Bronchial epithelial cell (primary cell): ENCODE measurements at regions not wholly inside any gene's neighbourhood (a gene's known extent, or its start where the extent isn't known, plus 50 kb on each side); places are given as distances from the start of the nearest gene placed in this dataset.
A peak's percentile ranks its signal among the peaks of the same experiment; 100 is the strongest.

Experiments used
- DNase-seq: peaks from one replicate; pipeline ENCODE4 v3.0.0-alpha.2; 2010; ENCODE audit warnings: low read depth
- FAIRE-seq: peaks from 2 replicates; lab custom pipeline; 2011; peaks lifted over from hg19 to GRCh38; lab: Jason Lieb, UNC
- H3K27me3 ChIP-seq: 2 replicates; pipeline ENCODE4 v1.5.1; 2011; ENCODE audit warnings: low read length; ENCODE audit not compliant: control insufficient read depth, insufficient read depth
- H3K36me3 ChIP-seq: 2 replicates; pipeline ENCODE4 v1.5.1; 2011; ENCODE audit warnings: low read length; ENCODE audit not compliant: control insufficient read depth, insufficient read depth
- H3K4me3 ChIP-seq: 2 replicates; pipeline ENCODE4 v1.5.1; 2011; ENCODE audit warnings: mild to moderate bottlenecking, low read depth, low read length, control low read depth
- TF ChIP-seq, protein P1 (sequence below): IDR thresholded peaks from 2 replicates; pipeline ENCODE4 v1.5.1; 2011; ENCODE audit warnings: mild to moderate bottlenecking, moderate library complexity, low read length, control low read depth, inconsistent platforms; ENCODE audit not compliant: insufficient read depth, severe bottlenecking

DNA sequence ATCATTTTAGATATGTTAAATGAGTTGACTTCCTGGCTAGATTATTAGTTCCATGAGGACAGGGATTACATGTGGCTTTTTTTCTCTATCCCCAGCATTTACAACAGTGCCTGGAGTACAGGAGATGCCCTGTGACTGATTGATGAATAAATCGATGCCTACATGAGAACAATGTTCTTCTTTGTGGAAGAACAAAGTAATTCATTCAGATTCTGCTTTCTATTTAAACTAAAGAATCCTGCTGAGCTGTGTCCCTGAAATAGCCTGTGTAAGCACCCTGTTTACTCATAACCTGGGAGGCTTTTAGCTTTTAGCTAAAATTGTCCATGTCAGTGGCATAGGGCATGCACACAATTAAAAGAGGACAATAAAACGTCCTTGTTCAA lies 125.1 kb upstream of the BTBD3 start:
- no peaks in the 10 kb centered on the region for H3K27me3 ChIP-seq
- no peaks in the 10 kb centered on the region for H3K36me3 ChIP-seq
- H3K4me3 ChIP-seq = no peak overlapping the region
- DNase-seq (no peak), FAIRE-seq (no peak)
- TF ChIP-seq, protein P1, sequence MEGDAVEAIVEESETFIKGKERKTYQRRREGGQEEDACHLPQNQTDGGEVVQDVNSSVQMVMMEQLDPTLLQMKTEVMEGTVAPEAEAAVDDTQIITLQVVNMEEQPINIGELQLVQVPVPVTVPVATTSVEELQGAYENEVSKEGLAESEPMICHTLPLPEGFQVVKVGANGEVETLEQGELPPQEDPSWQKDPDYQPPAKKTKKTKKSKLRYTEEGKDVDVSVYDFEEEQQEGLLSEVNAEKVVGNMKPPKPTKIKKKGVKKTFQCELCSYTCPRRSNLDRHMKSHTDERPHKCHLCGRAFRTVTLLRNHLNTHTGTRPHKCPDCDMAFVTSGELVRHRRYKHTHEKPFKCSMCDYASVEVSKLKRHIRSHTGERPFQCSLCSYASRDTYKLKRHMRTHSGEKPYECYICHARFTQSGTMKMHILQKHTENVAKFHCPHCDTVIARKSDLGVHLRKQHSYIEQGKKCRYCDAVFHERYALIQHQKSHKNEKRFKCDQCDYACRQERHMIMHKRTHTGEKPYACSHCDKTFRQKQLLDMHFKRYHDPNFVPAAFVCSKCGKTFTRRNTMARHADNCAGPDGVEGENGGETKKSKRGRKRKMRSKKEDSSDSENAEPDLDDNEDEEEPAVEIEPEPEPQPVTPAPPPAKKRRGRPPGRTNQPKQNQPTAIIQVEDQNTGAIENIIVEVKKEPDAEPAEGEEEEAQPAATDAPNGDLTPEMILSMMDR = no peak

- no peak overlapping the region for H3K4me3 ChIP-seq
- H3K36me3 ChIP-seq = no peaks in the 10 kb centered on the region
- DNase-seq (no peak), FAIRE-seq (no peak)
- TF ChIP-seq, protein P1 = no peak
- no peaks in the 10 kb centered on the region for H3K27me3 ChIP-seq
Measured at GRCh38 chr20:11794525-11794924, 123.2 kb upstream of the BTBD3 start.

GRCh38 chr20:11795071-11795615 lies 122.5 kb upstream of the BTBD3 start:
- Histone ChIP-seq H3K27me3 (no peaks in the 10 kb centered on the region), H3K36me3 (no peaks in the 10 kb centered on the region), H3K4me3 (no peak overlapping the region)
- TF ChIP-seq, protein P1 = no peak
- no peak for DNase-seq
- FAIRE-seq = no peak

GRCh38 chr20:11796026-11796425 lies 121.7 kb upstream of the BTBD3 start:
- H3K27me3 ChIP-seq = no peaks in the 10 kb centered on the region
- no peak for DNase-seq
- H3K4me3 ChIP-seq = no peak overlapping the region
- no peaks in the 10 kb centered on the region for H3K36me3 ChIP-seq
- no peak for FAIRE-seq
- TF ChIP-seq, protein P1 = no peak

DNA sequence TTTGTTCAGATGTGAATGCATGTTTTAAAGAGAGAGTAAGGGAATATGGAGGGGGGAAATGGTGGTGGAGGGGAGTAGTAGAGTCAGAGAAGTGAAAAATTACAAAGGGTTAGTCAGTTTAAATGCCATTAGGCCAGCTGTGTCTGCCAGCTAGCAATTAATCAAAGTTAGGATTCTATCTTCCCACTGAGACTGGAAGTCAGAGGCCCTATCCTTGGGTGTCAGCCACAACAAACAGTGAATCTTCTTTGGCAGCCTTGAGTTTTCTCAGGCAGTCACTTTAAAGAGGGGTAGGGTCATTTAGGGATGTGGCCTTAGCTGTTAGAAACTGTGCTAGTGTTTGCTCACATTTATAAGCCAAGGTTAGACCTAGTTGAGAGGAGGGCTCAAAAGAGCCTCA lies 120.5 kb upstream of the BTBD3 start:
- Histone ChIP-seq H3K36me3 (no peaks in the 10 kb centered on the region), H3K4me3 (no peak overlapping the region), H3K27me3 (no peaks in the 10 kb centered on the region)
- FAIRE-seq (no peak), DNase-seq (no peak)
- TF ChIP-seq, protein P1 = no peak

- no peaks in the 10 kb centered on the region for H3K36me3 ChIP-seq
- FAIRE-seq = no peak
- no peaks in the 10 kb centered on the region for H3K27me3 ChIP-seq
- TF ChIP-seq, protein P1 = no peak
- no peak overlapping the region for H3K4me3 ChIP-seq
- DNase-seq = peak; percentile 8
Measured at GRCh38 chr20:11799281-11799684, 118.4 kb upstream of the BTBD3 start.
